Activated CD8-positive, alpha-beta T cell treated with anti-CD3 and anti-CD28 coated beads, Interleukin-2, amount 10 ng/mL, durations not matched to agents 7 days and 5 days (primary cell): ENCODE measurements at regions not wholly inside any gene's neighbourhood (a gene's known extent, or its start where the extent isn't known, plus 50 kb on each side); places are given as distances from the start of the nearest gene placed in this dataset.
"Not testable (repeated sequence)": the region's sequence is repeated elsewhere in the genome, so short reads cannot be mapped to it uniquely, and the experiment has no call there.

Experiments used
- ATAC-seq: fragments of 150-1000 bp; cut with Tn5 transposase; one replicate; pipeline ENCODE4 v1.10.0; 2021; ENCODE audit warnings: moderate library complexity
- CTCF ChIA-PET: fragments of 350-600 bp; sonication (Branson Sonifier 250); formaldehyde crosslinking; loops from one replicate; lab custom pipeline; 2021; ENCODE audit warnings: antibody characterized with exemption; lab: Charles Lee
- POLR2A ChIA-PET: fragments of 350-600 bp; sonication (Branson Sonifier 250); formaldehyde crosslinking; loops from one replicate; lab custom pipeline; 2021; ENCODE audit warnings: antibody characterized with exemption; lab: Charles Lee
- DNase-seq: peaks from one replicate; pipeline ENCODE4 v3.0.0-alpha.2; 2020
- H3K27ac Mint-ChIP-seq: one replicate; pipeline ENCODE4 v1.8.0; 2021; ENCODE audit warnings: mild to moderate bottlenecking, mixed read lengths
- H3K27me3 Mint-ChIP-seq: one replicate; pipeline ENCODE4 v1.8.0; 2021; ENCODE audit warnings: low read depth, mixed read lengths
- H3K36me3 Mint-ChIP-seq: one replicate; pipeline ENCODE4 v1.8.0; 2021; ENCODE audit warnings: low read depth, mixed read lengths
- H3K4me1 Mint-ChIP-seq: one replicate; pipeline ENCODE4 v1.8.0; 2021; ENCODE audit warnings: low read depth, mixed read lengths
- H3K4me3 Mint-ChIP-seq: one replicate; pipeline ENCODE4 v1.8.0; 2021; ENCODE audit warnings: mild to moderate bottlenecking, mixed read lengths
- H3K9me3 Mint-ChIP-seq: one replicate; pipeline ENCODE4 v1.8.0; 2022; ENCODE audit warnings: mixed read lengths; ENCODE audit not compliant: insufficient read depth

GRCh38 chr17:70379945-70380344 lies 210.6 kb downstream of the KCNJ2 start:
- Mint-ChIP-seq H3K9me3 (no peaks in the 10 kb centered on the region), H3K4me1 (no peaks in the 10 kb centered on the region)
- POLR2A ChIA-PET: no interaction called here

GRCh38 chr17:70381916-70382315 lies 212.6 kb downstream of the KCNJ2 start:
- H3K4me1 Mint-ChIP-seq, H3K36me3 Mint-ChIP-seq, H3K9me3 Mint-ChIP-seq, CTCF ChIA-PET, POLR2A ChIA-PET, H3K27me3 Mint-ChIP-seq, H3K27ac Mint-ChIP-seq, ATAC-seq, DNase-seq, H3K4me3 Mint-ChIP-seq: not testable (repeated sequence)

More at GRCh38 chr17:70379945-70380344, 210.6 kb downstream of the KCNJ2 start:
- DNase-seq: no peak
- no peaks in the 10 kb centered on the region for H3K36me3 Mint-ChIP-seq
- CTCF ChIA-PET: no interaction called here
- no peak overlapping the region for H3K4me3 Mint-ChIP-seq
- no peaks in the 10 kb centered on the region for H3K27me3 Mint-ChIP-seq
- H3K27ac Mint-ChIP-seq: no peak overlapping the region
- ATAC-seq: no peak

GRCh38 chr17:70388326-70388725 lies 219.0 kb downstream of the KCNJ2 start:
- ATAC-seq (no peak), DNase-seq (no peak)
- CTCF ChIA-PET: no interaction called here
- H3K4me1 Mint-ChIP-seq: no peaks in the 10 kb centered on the region
- no peaks in the 10 kb centered on the region for H3K36me3 Mint-ChIP-seq
- H3K9me3 Mint-ChIP-seq: no peaks in the 10 kb centered on the region
- no peak overlapping the region for H3K4me3 Mint-ChIP-seq
- H3K27me3 Mint-ChIP-seq: no peaks in the 10 kb centered on the region
- POLR2A ChIA-PET: no interaction called here
- no peak overlapping the region for H3K27ac Mint-ChIP-seq

GRCh38 chr17:70389232-70389757 lies 220.0 kb downstream of the KCNJ2 start:
- H3K27ac Mint-ChIP-seq, ATAC-seq, H3K4me1 Mint-ChIP-seq, H3K36me3 Mint-ChIP-seq, POLR2A ChIA-PET, H3K4me3 Mint-ChIP-seq, CTCF ChIA-PET, H3K27me3 Mint-ChIP-seq, H3K9me3 Mint-ChIP-seq, DNase-seq: not testable (repeated sequence)

GRCh38 chr17:70390049-70390448 lies 220.7 kb downstream of the KCNJ2 start:
- ATAC-seq: no peak
- H3K4me3 Mint-ChIP-seq: no peak overlapping the region
- no peaks in the 10 kb centered on the region for H3K27me3 Mint-ChIP-seq
- POLR2A ChIA-PET: no interaction called here
- no peaks in the 10 kb centered on the region for H3K9me3 Mint-ChIP-seq
- CTCF ChIA-PET: no interaction called here
- no peaks in the 10 kb centered on the region for H3K4me1 Mint-ChIP-seq
- no peak for DNase-seq
- no peaks in the 10 kb centered on the region for H3K36me3 Mint-ChIP-seq
- H3K27ac Mint-ChIP-seq: no peak overlapping the region

- Mint-ChIP-seq H3K9me3 (peaks cover 6% of the 10 kb centered on the region), H3K27ac (no peak overlapping the region), H3K4me1 (no peaks in the 10 kb centered on the region), H3K27me3 (no peaks in the 10 kb centered on the region), H3K4me3 (no peak overlapping the region), H3K36me3 (no peaks in the 10 kb centered on the region)
- no peak for ATAC-seq
- CTCF ChIA-PET: no interaction called here
- POLR2A ChIA-PET: no interaction called here
- no peak for DNase-seq
These were observed 225.3 kb downstream of the KCNJ2 start for GRCh38 chr17:70394473-70395232.

GRCh38 chr17:70405492-70406220 lies 236.3 kb downstream of the KCNJ2 start:
- DNase-seq: no peak
- CTCF ChIA-PET: no interaction called here
- Mint-ChIP-seq H3K9me3 (no peaks in the 10 kb centered on the region), H3K36me3 (no peaks in the 10 kb centered on the region), H3K27ac (no peak overlapping the region), H3K27me3 (no peaks in the 10 kb centered on the region), H3K4me3 (no peak overlapping the region), H3K4me1 (no peaks in the 10 kb centered on the region)
- no peak for ATAC-seq
- POLR2A ChIA-PET: no interaction called here

GRCh38 chr17:70407506-70407905 lies 238.2 kb downstream of the KCNJ2 start:
- Mint-ChIP-seq H3K27ac (no peak overlapping the region), H3K36me3 (no peaks in the 10 kb centered on the region)
- POLR2A ChIA-PET: no interaction called here

GRCh38 chr17:70408768-70409167 lies 239.4 kb downstream of the KCNJ2 start:
- H3K4me3 Mint-ChIP-seq: no peak overlapping the region
- no peaks in the 10 kb centered on the region for H3K36me3 Mint-ChIP-seq
- no peaks in the 10 kb centered on the region for H3K27me3 Mint-ChIP-seq
- no peak overlapping the region for H3K27ac Mint-ChIP-seq
- H3K4me1 Mint-ChIP-seq: no peaks in the 10 kb centered on the region
- ChIA-PET CTCF (no interaction called here), POLR2A (no interaction called here)
- ATAC-seq (no peak), DNase-seq (no peak)
- no peaks in the 10 kb centered on the region for H3K9me3 Mint-ChIP-seq

More at GRCh38 chr17:70407506-70407905, 238.2 kb downstream of the KCNJ2 start:
- no peaks in the 10 kb centered on the region for H3K4me1 Mint-ChIP-seq
- H3K4me3 Mint-ChIP-seq: no peak overlapping the region
- no peaks in the 10 kb centered on the region for H3K9me3 Mint-ChIP-seq
- CTCF ChIA-PET: no interaction called here
- ATAC-seq (no peak), DNase-seq (no peak)
- no peaks in the 10 kb centered on the region for H3K27me3 Mint-ChIP-seq

GRCh38 chr17:70414300-70414699 lies 245.0 kb downstream of the KCNJ2 start:
- CTCF ChIA-PET: no interaction called here
- DNase-seq (no peak), ATAC-seq (no peak)
- no peaks in the 10 kb centered on the region for H3K27me3 Mint-ChIP-seq
- POLR2A ChIA-PET: no interaction called here
- no peak overlapping the region for H3K4me3 Mint-ChIP-seq
- no peak overlapping the region for H3K27ac Mint-ChIP-seq
- no peaks in the 10 kb centered on the region for H3K36me3 Mint-ChIP-seq
- no peaks in the 10 kb centered on the region for H3K4me1 Mint-ChIP-seq
- H3K9me3 Mint-ChIP-seq: no peaks in the 10 kb centered on the region

- ATAC-seq (no peak), DNase-seq (no peak)
- Mint-ChIP-seq H3K9me3 (no peaks in the 10 kb centered on the region), H3K27ac (no peak overlapping the region), H3K4me3 (no peak overlapping the region), H3K27me3 (no peaks in the 10 kb centered on the region), H3K36me3 (no peaks in the 10 kb centered on the region), H3K4me1 (no peaks in the 10 kb centered on the region)
- CTCF ChIA-PET: no interaction called here
- POLR2A ChIA-PET: no interaction called here
These were observed 251.6 kb downstream of the KCNJ2 start for GRCh38 chr17:70420861-70421445.

GRCh38 chr17:70422862-70423261 lies 253.5 kb downstream of the KCNJ2 start:
- Mint-ChIP-seq H3K4me3 (no peak overlapping the region), H3K27me3 (no peaks in the 10 kb centered on the region), H3K27ac (no peak overlapping the region), H3K36me3 (no peaks in the 10 kb centered on the region), H3K9me3 (no peaks in the 10 kb centered on the region), H3K4me1 (no peaks in the 10 kb centered on the region)
- DNase-seq (no peak), ATAC-seq (no peak)
- ChIA-PET POLR2A (no interaction called here), CTCF (no interaction called here)
